Keratinocyte (primary cell): ENCODE measurements at regions not wholly inside any gene's neighbourhood (a gene's known extent, or its start where the extent isn't known, plus 50 kb on each side); places are given as distances from the start of the nearest gene placed in this dataset.

ENCODE experiments used
- DNase-seq: peaks from one replicate; pipeline ENCODE4 v3.0.0-alpha.2; 2011; ENCODE audit warnings: low read depth, missing footprints, low spot score
- FAIRE-seq: peaks from 2 replicates; lab custom pipeline; 2011; peaks lifted over from hg19 to GRCh38; lab: Jason Lieb, UNC
- H2AFZ ChIP-seq: 2 replicates; pipeline ENCODE4 v1.6.0; 2012; ENCODE audit warnings: low read length, control low read depth, inconsistent platforms; ENCODE audit not compliant: control insufficient read depth
- H3K27ac ChIP-seq: 2 replicates; pipeline ENCODE4 v1.5.1; 2011; ENCODE audit warnings: low read length; ENCODE audit not compliant: control insufficient read depth, insufficient read depth
- H3K27me3 ChIP-seq: 3 replicates; pipeline ENCODE4 v1.6.0; 2011; ENCODE audit warnings: low read length; ENCODE audit not compliant: control insufficient read depth, insufficient read depth; ENCODE audit errors: extremely low read depth
- H3K36me3 ChIP-seq, 2 experiments: 2 replicates in 1 of 2; 3 replicates in 1 of 2; pipeline ENCODE4 v1.5.1; 2011; ENCODE audit warnings: low read length in 2 of 2, mild to moderate bottlenecking in 1 of 2; ENCODE audit not compliant: control insufficient read depth in 2 of 2, insufficient read depth in 2 of 2; ENCODE audit errors: extremely low read depth in 1 of 2
- H3K4me1 ChIP-seq: 3 replicates; pipeline ENCODE4 v1.5.1; 2011; ENCODE audit warnings: low read length; ENCODE audit not compliant: control insufficient read depth, insufficient read depth; ENCODE audit errors: extremely low read depth
- H3K4me2 ChIP-seq: 3 replicates; pipeline ENCODE4 v1.6.0; 2011; ENCODE audit warnings: low read depth, low read length; ENCODE audit not compliant: control insufficient read depth, insufficient read depth; ENCODE audit errors: extremely low read depth
- H3K4me3 ChIP-seq, 3 experiments: fragments of 200-600 bp in 1 of 3; sonication (generic) in 1 of 3; 2 replicates in 2 of 3; 3 replicates in 1 of 3; pipeline ENCODE4 v1.5.1; 2011 to 2016; ENCODE audit warnings: low read length in 3 of 3, mild to moderate bottlenecking in 3 of 3, control low read depth in 2 of 3, inconsistent platforms in 1 of 3, low read depth in 1 of 3, mixed read lengths in 1 of 3, mixed run types in 1 of 3, moderate library complexity in 1 of 3; ENCODE audit not compliant: control insufficient read depth in 2 of 3, insufficient read depth in 2 of 3; ENCODE audit errors: extremely low read depth in 1 of 3
- H3K79me2 ChIP-seq: 2 replicates; pipeline ENCODE4 v1.6.0; 2012; ENCODE audit warnings: low read length; ENCODE audit not compliant: control insufficient read depth, insufficient read depth
- H3K9ac ChIP-seq: 3 replicates; pipeline ENCODE4 v1.6.0; 2011; ENCODE audit warnings: low read length; ENCODE audit not compliant: control insufficient read depth, insufficient read depth; ENCODE audit errors: extremely low read depth
- H3K9me1 ChIP-seq: 3 replicates; pipeline ENCODE4 v1.6.0; 2011; ENCODE audit warnings: low read length; ENCODE audit not compliant: control insufficient read depth, insufficient read depth; ENCODE audit errors: extremely low read depth
- H3K9me3 ChIP-seq: 2 replicates; pipeline ENCODE4 v1.5.1; 2012; ENCODE audit warnings: low read depth, low read length; ENCODE audit not compliant: control insufficient read depth
- H4K20me1 ChIP-seq: 3 replicates; pipeline ENCODE4 v1.6.0; 2011; ENCODE audit warnings: low read length; ENCODE audit not compliant: control insufficient read depth, insufficient read depth; ENCODE audit errors: extremely low read depth
- EZH2 ChIP-seq: IDR thresholded peaks from one replicate; pipeline ENCODE4 v1.6.1; 2012; ENCODE audit warnings: inconsistent platforms, mild to moderate bottlenecking, low read length, moderate library complexity
- dilution Hi-C: fragments of 300-500 bp; cut with MboI; formaldehyde crosslinking; loops from one replicate; pipeline ENCODE4 v1.7.0; 2020; ENCODE audit warnings: low sequenced_read_pairs; ENCODE audit not compliant: extremely low pct_ligation_motif_present
- TF ChIP-seq, protein P1 (sequence below), 3 experiments: IDR thresholded peaks in 1 of 3; conservative IDR thresholded peaks in 1 of 3; optimal IDR thresholded peaks in 1 of 3; 2 replicates in 2 of 3; 3 replicates in 1 of 3; pipeline versions ENCODE3 to v1.5.1; 2011; ENCODE audit warnings: low read length in 3 of 3, mild to moderate bottlenecking in 3 of 3, moderate library complexity in 2 of 3, control low read depth in 1 of 3, inconsistent platforms in 1 of 3; ENCODE audit not compliant: insufficient read depth in 2 of 3; ENCODE audit errors: extremely low read depth in 1 of 3

DNA sequence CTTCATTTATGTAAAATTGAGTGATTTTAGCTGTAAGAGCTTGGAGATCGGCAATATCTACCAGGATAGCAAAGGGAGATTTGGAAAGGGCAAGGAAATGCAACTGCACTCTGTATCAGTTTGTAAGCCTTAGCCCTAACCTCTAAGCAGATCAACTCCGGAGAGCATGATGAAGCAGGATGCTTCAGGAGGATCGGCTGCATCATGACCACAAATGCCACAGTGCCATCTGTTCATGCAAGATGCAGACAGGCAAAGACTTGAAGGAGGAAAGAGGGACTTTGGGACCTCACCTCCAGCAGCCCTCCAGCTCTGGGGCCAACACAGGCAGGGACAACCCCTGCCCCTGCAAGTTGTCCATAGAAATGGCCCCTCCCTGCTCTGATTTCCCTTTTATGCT is 377.6 kb upstream of the GATB start:
- DNase-seq = no peak
- H3K4me3 ChIP-seq = no peak overlapping the region
- no peaks in the 10 kb centered on the region for H3K4me1 ChIP-seq
- H3K27ac ChIP-seq = no peak overlapping the region
- no peaks in the 10 kb centered on the region for H4K20me1 ChIP-seq
- no peak for TF ChIP-seq EZH2
- TF ChIP-seq, protein P1, sequence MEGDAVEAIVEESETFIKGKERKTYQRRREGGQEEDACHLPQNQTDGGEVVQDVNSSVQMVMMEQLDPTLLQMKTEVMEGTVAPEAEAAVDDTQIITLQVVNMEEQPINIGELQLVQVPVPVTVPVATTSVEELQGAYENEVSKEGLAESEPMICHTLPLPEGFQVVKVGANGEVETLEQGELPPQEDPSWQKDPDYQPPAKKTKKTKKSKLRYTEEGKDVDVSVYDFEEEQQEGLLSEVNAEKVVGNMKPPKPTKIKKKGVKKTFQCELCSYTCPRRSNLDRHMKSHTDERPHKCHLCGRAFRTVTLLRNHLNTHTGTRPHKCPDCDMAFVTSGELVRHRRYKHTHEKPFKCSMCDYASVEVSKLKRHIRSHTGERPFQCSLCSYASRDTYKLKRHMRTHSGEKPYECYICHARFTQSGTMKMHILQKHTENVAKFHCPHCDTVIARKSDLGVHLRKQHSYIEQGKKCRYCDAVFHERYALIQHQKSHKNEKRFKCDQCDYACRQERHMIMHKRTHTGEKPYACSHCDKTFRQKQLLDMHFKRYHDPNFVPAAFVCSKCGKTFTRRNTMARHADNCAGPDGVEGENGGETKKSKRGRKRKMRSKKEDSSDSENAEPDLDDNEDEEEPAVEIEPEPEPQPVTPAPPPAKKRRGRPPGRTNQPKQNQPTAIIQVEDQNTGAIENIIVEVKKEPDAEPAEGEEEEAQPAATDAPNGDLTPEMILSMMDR (optimal IDR thresholded peaks at IDR 0.05 in 1 of 3, IDR thresholded peaks at IDR 0.05 in 1 of 3, conservative IDR thresholded peaks at IDR 0.05 in 1 of 3; ENCODE audit: extremely low read depth in 1 of 3, insufficient read depth in 2 of 3, low read length in 3 of 3) = no peak
- no peak overlapping the region for H3K4me2 ChIP-seq
- no peaks in the 10 kb centered on the region for H3K79me2 ChIP-seq
- no peaks in the 10 kb centered on the region for H3K9me1 ChIP-seq
- FAIRE-seq = no peak
- H3K9ac ChIP-seq = no peak overlapping the region
- H3K27me3 ChIP-seq = no peaks in the 10 kb centered on the region
- no peaks in the 10 kb centered on the region for H3K36me3 ChIP-seq
- no peaks in the 10 kb centered on the region for H3K9me3 ChIP-seq
- dilution Hi-C loops = no loop called here
- H2AFZ ChIP-seq = no peak overlapping the region

DNA sequence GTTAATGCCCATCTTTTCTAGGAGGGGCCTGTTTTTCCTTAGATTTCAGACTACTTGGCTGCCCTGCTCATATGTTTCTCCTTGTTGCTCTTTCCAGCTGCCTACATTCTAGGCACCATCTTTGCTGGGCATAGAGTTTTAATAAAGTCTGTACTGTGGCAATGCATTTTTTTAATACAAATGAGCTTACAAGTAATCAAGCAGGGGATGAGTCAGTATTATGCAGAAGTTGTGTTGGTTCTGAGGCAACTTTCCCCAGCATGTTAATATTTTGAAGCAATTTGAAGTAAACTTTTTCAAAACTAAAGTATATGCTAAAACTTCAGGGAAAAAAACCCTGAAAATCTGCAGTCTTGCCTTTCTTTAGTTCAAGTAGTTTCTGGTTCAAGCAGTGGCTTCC is 372.0 kb upstream of the GATB start:
- no peaks in the 10 kb centered on the region for H3K9me1 ChIP-seq
- no peak overlapping the region for H3K4me2 ChIP-seq
- H4K20me1 ChIP-seq = no peaks in the 10 kb centered on the region
- no peak overlapping the region for H2AFZ ChIP-seq
- H3K4me3 ChIP-seq = no peak overlapping the region
- no peak for FAIRE-seq
- H3K9ac ChIP-seq = no peak overlapping the region
- H3K9me3 ChIP-seq = no peaks in the 10 kb centered on the region
- no peak for DNase-seq
- no peak overlapping the region for H3K27ac ChIP-seq
- no peaks in the 10 kb centered on the region for H3K79me2 ChIP-seq
- H3K36me3 ChIP-seq = no peaks in the 10 kb centered on the region
- H3K4me1 ChIP-seq = no peaks in the 10 kb centered on the region
- H3K27me3 ChIP-seq = no peaks in the 10 kb centered on the region
- dilution Hi-C loops = no loop called here
- TF ChIP-seq EZH2 = no peak
- TF ChIP-seq, protein P1 (optimal IDR thresholded peaks at IDR 0.05 in 1 of 3, IDR thresholded peaks at IDR 0.05 in 1 of 3, conservative IDR thresholded peaks at IDR 0.05 in 1 of 3; ENCODE audit: extremely low read depth in 1 of 3, insufficient read depth in 2 of 3, low read length in 3 of 3) = no peak
